H1 (cell line): ENCODE measurements at regions not wholly inside any gene's neighbourhood (a gene's known extent, or its start where the extent isn't known, plus 50 kb on each side); places are given as distances from the start of the nearest gene placed in this dataset.

Experiments used
- CTCF ChIA-PET: fragments of 300-600 bp; sonication (Branson Sonifier 250); formaldehyde crosslinking; loops from one replicate; lab custom pipeline; 2021; ENCODE audit not compliant: partially characterized antibody; lab: Charles Lee
- POLR2A ChIA-PET: fragments of 300-600 bp; sonication (Branson Sonifier 250); formaldehyde crosslinking; loops from one replicate; lab custom pipeline; 2021; ENCODE audit warnings: inconsistent platforms; ENCODE audit not compliant: partially characterized antibody; lab: Charles Lee
- DNase-seq, 2 experiments: peaks; one replicate each; pipeline versions ENCODE4 v3.0.0 to v3.0.0-alpha.2; 2010 to 2022; ENCODE audit warnings: low spot score in 2 of 2, low read depth in 1 of 2, mixed read lengths in 1 of 2
- FAIRE-seq: peaks from 2 replicates; lab custom pipeline; 2011; peaks lifted over from hg19 to GRCh38; lab: Jason Lieb, UNC
- H2AFZ ChIP-seq: 2 replicates; pipeline ENCODE4 v1.8.1; 2012; ENCODE audit warnings: low read length, inconsistent platforms
- H2AK5ac ChIP-seq: 2 replicates; pipeline ENCODE4 v1.6.1; 2013; ENCODE audit warnings: low read depth, low read length
- H2BK120ac ChIP-seq: replicated peaks from 2 replicates; pipeline ENCODE3; 2013; ENCODE audit warnings: low read depth, low read length, inconsistent platforms
- H2BK12ac ChIP-seq: 2 replicates; pipeline ENCODE4 v1.6.1; 2013; ENCODE audit warnings: low read depth, low read length
- H2BK15ac ChIP-seq: 2 replicates; pipeline ENCODE4 v1.6.1; 2013; ENCODE audit warnings: low read length
- H2BK20ac ChIP-seq: 2 replicates; pipeline ENCODE4 v1.6.1; 2013; ENCODE audit warnings: low read length
- H2BK5ac ChIP-seq: 2 replicates; pipeline ENCODE4 v1.6.1; 2013; ENCODE audit warnings: low read depth, low read length
- H3K14ac ChIP-seq: 2 replicates; pipeline ENCODE4 v1.6.1; 2013; ENCODE audit warnings: inconsistent platforms; ENCODE audit not compliant: insufficient read length
- H3K18ac ChIP-seq: 2 replicates; pipeline ENCODE4 v1.6.1; 2013; ENCODE audit warnings: low read length; ENCODE audit errors: extremely low read depth
- H3K23ac ChIP-seq: 2 replicates; pipeline ENCODE4 v1.6.1; 2013; ENCODE audit warnings: inconsistent platforms; ENCODE audit not compliant: insufficient read length
- H3K23me2 ChIP-seq: 2 replicates; pipeline ENCODE4 v1.6.1; 2013; ENCODE audit warnings: low read depth, low read length
- H3K27ac ChIP-seq: 2 replicates; pipeline ENCODE4 v1.6.1; 2011; ENCODE audit warnings: low read depth, low read length, inconsistent platforms
- H3K27me3 ChIP-seq, 4 experiments: replicated peaks in 1 of 4; 1 replicate in 1 of 4; 2 replicates in 3 of 4; pipeline versions ENCODE4 v1.6.1 to v1.8.1; 2011 to 2013; ENCODE audit warnings: low read length in 3 of 4, mild to moderate bottlenecking in 3 of 4, inconsistent platforms in 2 of 4, mixed read lengths in 2 of 4, moderate library complexity in 1 of 4; ENCODE audit not compliant: control insufficient read depth in 3 of 4, insufficient read depth in 3 of 4; ENCODE audit errors: extremely low read depth in 1 of 4
- H3K36me3 ChIP-seq, 4 experiments: 2 replicates each; pipeline versions ENCODE4 v1.6.1 to v1.8.1; 2011 to 2013; ENCODE audit warnings: mild to moderate bottlenecking in 4 of 4, low read length in 3 of 4, moderate library complexity in 2 of 4, control low read depth in 1 of 4, inconsistent platforms in 1 of 4; ENCODE audit not compliant: insufficient read depth in 4 of 4, control insufficient read depth in 2 of 4
- H3K4ac ChIP-seq: replicated peaks from 2 replicates; pipeline ENCODE3; 2013; ENCODE audit warnings: low read length, low read depth, mixed read lengths, inconsistent platforms; ENCODE audit not compliant: insufficient read length
- H3K4me1 ChIP-seq, 4 experiments: replicated peaks in 1 of 4; 1 replicate in 1 of 4; 2 replicates in 3 of 4; pipeline versions ENCODE4 v1.6.1 to v1.8.1; 2011 to 2013; ENCODE audit warnings: low read length in 3 of 4, inconsistent platforms in 2 of 4, mixed read lengths in 1 of 4; ENCODE audit not compliant: insufficient read depth in 4 of 4, control insufficient read depth in 3 of 4
- H3K4me2 ChIP-seq, 2 experiments: 2 replicates each; pipeline versions ENCODE4 v1.6.1 to v1.8.1; 2011 to 2013; ENCODE audit warnings: low read depth in 2 of 2, low read length in 2 of 2, control low read depth in 1 of 2, inconsistent platforms in 1 of 2, mild to moderate bottlenecking in 1 of 2; ENCODE audit not compliant: insufficient read depth in 1 of 2
- H3K4me3 ChIP-seq, 4 experiments: fragments of 200-600, 300-600 bp in 1 of 4; sonication (generic), shearing (Covaris generic), sonication (Bioruptor Twin) in 1 of 4; 2 replicates each; pipeline versions ENCODE4 v1.5.1 to v1.8.1; 2011 to 2016; ENCODE audit warnings: low read length in 4 of 4, low read depth in 3 of 4, control low read depth in 2 of 4, inconsistent platforms in 2 of 4, mild to moderate bottlenecking in 2 of 4, mixed read lengths in 1 of 4, moderate library complexity in 1 of 4; ENCODE audit not compliant: insufficient read depth in 2 of 4; ENCODE audit errors: extremely low read depth in 1 of 4
- H3K56ac ChIP-seq: replicated peaks from 2 replicates; pipeline ENCODE3; 2013; ENCODE audit warnings: low read depth, mild to moderate bottlenecking, mixed read lengths, low read length, inconsistent platforms; ENCODE audit not compliant: insufficient read length
- H3K79me1 ChIP-seq: 2 replicates; pipeline ENCODE4 v1.6.1; 2013; ENCODE audit warnings: low read depth, low read length, control low read depth
- H3K79me2 ChIP-seq, 2 experiments: 2 replicates each; pipeline versions ENCODE4 v1.6.1 to v1.8.1; 2012 to 2013; ENCODE audit warnings: low read length in 2 of 2, mild to moderate bottlenecking in 2 of 2, inconsistent platforms in 1 of 2; ENCODE audit not compliant: insufficient read depth in 2 of 2, control insufficient read depth in 1 of 2
- H3K9ac ChIP-seq, 4 experiments: replicated peaks in 1 of 4; 1 replicate in 1 of 4; 2 replicates in 3 of 4; pipeline versions ENCODE4 v1.6.1 to v1.8.1; 2011 to 2013; ENCODE audit warnings: low read depth in 3 of 4, low read length in 3 of 4, control low read depth in 2 of 4, mild to moderate bottlenecking in 2 of 4, moderate library complexity in 2 of 4, inconsistent platforms in 1 of 4; ENCODE audit errors: extremely low read depth in 1 of 4
- H3K9me3 ChIP-seq, 2 experiments: 2 replicates each; pipeline versions ENCODE4 v1.6.1 to v1.8.1; 2012 to 2013; ENCODE audit warnings: mild to moderate bottlenecking in 2 of 2, moderate library complexity in 2 of 2, control low read depth in 1 of 2, inconsistent platforms in 1 of 2, low read depth in 1 of 2, low read length in 1 of 2, mixed read lengths in 1 of 2; ENCODE audit not compliant: insufficient read depth in 2 of 2
- H4K20me1 ChIP-seq, 2 experiments: replicated peaks in 1 of 2; 2 replicates each; pipeline versions ENCODE3 to v1.8.1; 2011 to 2013; ENCODE audit warnings: inconsistent platforms in 2 of 2, low read length in 2 of 2, mild to moderate bottlenecking in 1 of 2; ENCODE audit not compliant: insufficient read depth in 2 of 2, control insufficient read depth in 1 of 2
- H4K5ac ChIP-seq: 2 replicates; pipeline ENCODE4 v1.6.1; 2013; ENCODE audit warnings: low read length, low read depth, mixed read lengths, inconsistent platforms; ENCODE audit not compliant: insufficient read length
- H4K8ac ChIP-seq: 2 replicates; pipeline ENCODE4 v1.8.0; 2013; ENCODE audit warnings: mild to moderate bottlenecking, moderate library complexity, low read length, inconsistent platforms; ENCODE audit not compliant: insufficient read depth; ENCODE audit errors: extremely low read depth
- H4K91ac ChIP-seq: replicated peaks from 2 replicates; pipeline ENCODE3; 2013; ENCODE audit warnings: low read length, mixed read lengths, inconsistent platforms; ENCODE audit not compliant: insufficient read length
- CBX8 ChIP-seq: fragments of 300-800, 300-1000 bp; sonication (generic); IDR thresholded peaks from 2 replicates; pipeline ENCODE4 v1.7.1; 2016; ENCODE audit warnings: low read depth, low read length, borderline replicate concordance
- E2F6 ChIP-seq: IDR thresholded peaks from 2 replicates; pipeline ENCODE4 v1.6.1; 2012; ENCODE audit warnings: inconsistent platforms
- EGR1 ChIP-seq: IDR thresholded peaks from 2 replicates; pipeline ENCODE4 v1.6.1; 2011; ENCODE audit warnings: low read depth, low read length, borderline replicate concordance
- EZH2 ChIP-seq: fragments of 200-600 bp; sonication (generic); IDR thresholded peaks from 2 replicates; pipeline ENCODE4 v1.7.1; 2012; ENCODE audit warnings: low read depth, mild to moderate bottlenecking, moderate library complexity, low read length, inconsistent platforms; ENCODE audit not compliant: severe bottlenecking
- FOSL1 ChIP-seq: IDR thresholded peaks from 2 replicates; pipeline ENCODE4 v1.6.1; 2011; ENCODE audit warnings: mild to moderate bottlenecking, low read depth, low read length, moderate library complexity; ENCODE audit not compliant: insufficient read depth
- GTF2F1 ChIP-seq: IDR thresholded peaks from 2 replicates; pipeline ENCODE4 v1.6.1; 2012; ENCODE audit warnings: low read depth, low read length, improper control_type of control experiment, borderline replicate concordance
- HDAC2 ChIP-seq, 2 experiments: fragments of 300-600 bp in 1 of 2; sonication (generic) in 1 of 2; IDR thresholded peaks; 2 replicates each; pipeline ENCODE4 v1.6.1; 2011 to 2012; ENCODE audit warnings: low read depth in 2 of 2, low read length in 2 of 2, mild to moderate bottlenecking in 2 of 2, moderate library complexity in 2 of 2, borderline replicate concordance in 1 of 2, inconsistent platforms in 1 of 2
- MAFK ChIP-seq: IDR thresholded peaks from 2 replicates; pipeline ENCODE4 v1.6.1; 2012; ENCODE audit warnings: low read depth, mild to moderate bottlenecking, improper control_type of control experiment, low read length
- POLR2AphosphoS5 ChIP-seq: IDR thresholded peaks from 2 replicates; pipeline ENCODE4 v1.6.1; 2011; ENCODE audit warnings: low read depth, low read length
- RAD21 ChIP-seq, 2 experiments: IDR thresholded peaks in 1 of 2; conservative IDR thresholded peaks in 1 of 2; 2 replicates each; pipeline ENCODE4 v1.6.1; 2011; ENCODE audit warnings: low read depth in 2 of 2, low read length in 2 of 2, improper control_type of control experiment in 1 of 2, inconsistent platforms in 1 of 2, mild to moderate bottlenecking in 1 of 2, moderate library complexity in 1 of 2
- TAF7 ChIP-seq: optimal IDR thresholded peaks from 2 replicates; pipeline ENCODE3; 2011; ENCODE audit warnings: low read depth, mild to moderate bottlenecking, inconsistent platforms, low read length, moderate library complexity, borderline replicate concordance
- TCF12 ChIP-seq: IDR thresholded peaks from 2 replicates; pipeline ENCODE4 v1.6.1; 2011; ENCODE audit warnings: low read depth, mild to moderate bottlenecking, low read length
- WGBS, 2 experiments: shearing (Covaris generic) in 1 of 2; methylation state at CpG; one replicate each; pipeline versions ENCODE4 v1.1.6 to v1.1.7; 2013 to 2015; ENCODE audit warnings: low lambda C conversion rate in 2 of 2, mixed read lengths in 2 of 2, inconsistent platforms in 1 of 2, low coverage in 1 of 2, missing lambda C conversion rate in 1 of 2; ENCODE audit not compliant: insufficient replicate concordance in 2 of 2, insufficient coverage in 1 of 2, insufficient read length in 1 of 2; ENCODE audit errors: extremely low coverage in 1 of 2, missing lambda C conversion rate in 1 of 2; 5-methylcytosine and 5-hydroxymethylcytosine counted together

GRCh38 chr9:88266416-88266815, 121.8 kb upstream of the SPIN1 start:
- Histone ChIP-seq H2BK120ac (no peak overlapping the region), H3K27me3 (no peaks in the 10 kb centered on the region), H3K23ac (no peak overlapping the region), H3K4me1 (no peaks in the 10 kb centered on the region), H3K79me2 (no peaks in the 10 kb centered on the region), H2AFZ (no peak overlapping the region), H2AK5ac (no peak overlapping the region), H4K20me1 (no peaks in the 10 kb centered on the region), H3K36me3 (no peaks in the 10 kb centered on the region), H3K23me2 (no peaks in the 10 kb centered on the region), H3K9me3 (no peaks in the 10 kb centered on the region), H3K18ac (no peak overlapping the region), H2BK20ac (no peak overlapping the region), H2BK15ac (no peak overlapping the region), H3K27ac (no peak overlapping the region), H3K9ac (no peak overlapping the region), H2BK12ac (no peak overlapping the region), H2BK5ac (no peak overlapping the region), H4K8ac (no peak overlapping the region), H3K14ac (no peak overlapping the region), H4K5ac (no peak overlapping the region), H3K4me2 (no peak overlapping the region), H3K56ac (no peak overlapping the region), H3K4me3 (no peak overlapping the region), H3K4ac (no peak overlapping the region), H4K91ac (no peak overlapping the region), H3K79me1 (no peaks in the 10 kb centered on the region)
- no peak for FAIRE-seq
- ChIA-PET POLR2A (no interaction called here), CTCF (interaction anchor here (0.7 kb wide), 1 partner anchor 89 kb away, joined by 3 read pairs; no protein-coding TSS in a partner anchor)
- no peak for DNase-seq
- 92% methylated on average over 2 of the region's 2 CpGs; no CpG with 5 or more reads in 1 of the 2 experiments for WGBS, 2 experiments
- no peak for TF ChIP-seq GTF2F1
- no peak for TF ChIP-seq MAFK
- TF ChIP-seq CBX8: no peak
- no peak for TF ChIP-seq TAF7
- TF ChIP-seq HDAC2 (IDR thresholded peaks at IDR 0.05; ENCODE audit: borderline replicate concordance in 1 of 2, low read depth in 2 of 2, low read length in 2 of 2): no peak
- no peak for TF ChIP-seq E2F6
- no peak for TF ChIP-seq EGR1
- no peak for TF ChIP-seq EZH2
- no peak for TF ChIP-seq RAD21 (IDR thresholded peaks at IDR 0.05 in 1 of 2, conservative IDR thresholded peaks at IDR 0.05 in 1 of 2; ENCODE audit: low read depth in 2 of 2, low read length in 2 of 2)
- no peak for TF ChIP-seq FOSL1
- no peak for TF ChIP-seq POLR2AphosphoS5
- TF ChIP-seq TCF12: no peak
